Esophagus squamous epithelium (tissue), 5 donors: ENCODE measurements at regions not wholly inside any gene's neighbourhood (a gene's known extent, or its start where the extent isn't known, plus 50 kb on each side); places are given as distances from the start of the nearest gene placed in this dataset.

Source experiments
- DNase-seq: peaks from one replicate; lab custom pipeline; 2025; lab: John Stamatoyannopoulos, UW
- H3K27ac ChIP-seq, 4 donors: fragments of 200-600 bp; sonication (generic); one replicate each; pipeline ENCODE4 v1.5.1; 2016 to 2019; ENCODE audit warnings: mild to moderate bottlenecking in 1 of 4
- H3K27me3 ChIP-seq, 4 donors: fragments of 200-600 bp; sonication (generic); 1 replicate in 3 of 4; 2 replicates in 1 of 4; pipeline versions ENCODE4 v1.5.1 to v1.6.0; 2017 to 2021; ENCODE audit warnings: antibody characterized with exemption in 1 of 4
- H3K36me3 ChIP-seq, 3 donors: fragments of 200-600 bp; sonication (generic); one replicate each; pipeline ENCODE4 v1.5.1; 2016 to 2019
- H3K4me1 ChIP-seq, 3 donors: fragments of 200-600 bp; sonication (generic); one replicate each; pipeline ENCODE4 v1.5.1; 2017 to 2019
- H3K4me3 ChIP-seq, 4 donors: fragments of 200-600 bp; sonication (generic); 1 replicate in 3 of 4; 2 replicates in 1 of 4; pipeline ENCODE4 v1.5.1; 2016 to 2019; ENCODE audit warnings: mild to moderate bottlenecking in 2 of 4, moderate library complexity in 1 of 4
- H3K9me3 ChIP-seq, 3 donors: fragments of 200-600 bp; sonication (generic); one replicate each; pipeline ENCODE4 v1.5.1; 2016 to 2019
- POLR2A ChIP-seq, 4 donors: fragments of 450-650 bp; IDR thresholded peaks; one replicate each; pipeline ENCODE4 v1.6.1; 2017; ENCODE audit warnings: antibody characterized with exemption in 4 of 4, mild to moderate bottlenecking in 4 of 4, moderate library complexity in 3 of 4
- WGBS, 2 donors: methylation state at CpG; one replicate each; pipeline ENCODE4 v1.1.5; 2018; 5-methylcytosine and 5-hydroxymethylcytosine counted together
- intact Hi-C: fragments of 100-400 bp; cut with DNase I; formaldehyde crosslinking; loops from one replicate; pipeline ENCODE4 v1.15.0; 2022
- TF ChIP-seq, protein P1 (sequence below), 6 experiments: fragments of 450-650 bp in 4 of 6; fragments of 200-600 bp in 2 of 6; sonication (generic) in 2 of 6; IDR thresholded peaks; one replicate each; pipeline ENCODE4 v1.5.1; 2016 to 2019; ENCODE audit warnings: antibody characterized with exemption in 6 of 6, mild to moderate bottlenecking in 4 of 6, moderate library complexity in 4 of 6
- donor health status: DM: yes; HTN: yes; CAD: no.

DNA sequence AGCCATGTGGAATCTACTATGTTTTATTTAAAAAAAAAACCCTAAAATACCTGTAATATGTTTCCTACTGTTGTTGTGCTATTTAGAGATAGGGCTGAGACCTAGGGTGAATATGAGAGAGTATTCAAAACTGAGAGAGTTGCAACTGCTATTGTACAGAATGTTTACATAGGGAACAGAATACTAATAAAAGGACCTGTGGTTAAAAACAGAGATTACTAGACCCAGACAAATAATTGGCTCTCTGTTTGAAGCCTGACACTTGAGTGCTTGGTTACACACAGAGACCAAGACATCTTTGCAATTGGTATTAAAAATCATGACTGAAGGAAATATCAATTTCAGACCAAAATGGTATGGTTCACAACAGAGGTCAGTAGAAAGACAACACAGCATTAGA is 278.9 kb upstream of the GIMD1 start:
- DNase-seq, result no peak
- Histone ChIP-seq H3K27ac (no peak overlapping the region), H3K4me3 (no peak overlapping the region), H3K36me3 (no peaks in the 10 kb centered on the region), H3K9me3 (no peaks in the 10 kb centered on the region), H3K27me3 (no peaks in the 10 kb centered on the region), H3K4me1 (no peaks in the 10 kb centered on the region)
- no peak for TF ChIP-seq POLR2A (IDR thresholded peaks at IDR 0.05)
- TF ChIP-seq, protein P1, sequence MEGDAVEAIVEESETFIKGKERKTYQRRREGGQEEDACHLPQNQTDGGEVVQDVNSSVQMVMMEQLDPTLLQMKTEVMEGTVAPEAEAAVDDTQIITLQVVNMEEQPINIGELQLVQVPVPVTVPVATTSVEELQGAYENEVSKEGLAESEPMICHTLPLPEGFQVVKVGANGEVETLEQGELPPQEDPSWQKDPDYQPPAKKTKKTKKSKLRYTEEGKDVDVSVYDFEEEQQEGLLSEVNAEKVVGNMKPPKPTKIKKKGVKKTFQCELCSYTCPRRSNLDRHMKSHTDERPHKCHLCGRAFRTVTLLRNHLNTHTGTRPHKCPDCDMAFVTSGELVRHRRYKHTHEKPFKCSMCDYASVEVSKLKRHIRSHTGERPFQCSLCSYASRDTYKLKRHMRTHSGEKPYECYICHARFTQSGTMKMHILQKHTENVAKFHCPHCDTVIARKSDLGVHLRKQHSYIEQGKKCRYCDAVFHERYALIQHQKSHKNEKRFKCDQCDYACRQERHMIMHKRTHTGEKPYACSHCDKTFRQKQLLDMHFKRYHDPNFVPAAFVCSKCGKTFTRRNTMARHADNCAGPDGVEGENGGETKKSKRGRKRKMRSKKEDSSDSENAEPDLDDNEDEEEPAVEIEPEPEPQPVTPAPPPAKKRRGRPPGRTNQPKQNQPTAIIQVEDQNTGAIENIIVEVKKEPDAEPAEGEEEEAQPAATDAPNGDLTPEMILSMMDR (IDR thresholded peaks at IDR 0.05), result no peak
- intact Hi-C loops, result no loop called here

DNA sequence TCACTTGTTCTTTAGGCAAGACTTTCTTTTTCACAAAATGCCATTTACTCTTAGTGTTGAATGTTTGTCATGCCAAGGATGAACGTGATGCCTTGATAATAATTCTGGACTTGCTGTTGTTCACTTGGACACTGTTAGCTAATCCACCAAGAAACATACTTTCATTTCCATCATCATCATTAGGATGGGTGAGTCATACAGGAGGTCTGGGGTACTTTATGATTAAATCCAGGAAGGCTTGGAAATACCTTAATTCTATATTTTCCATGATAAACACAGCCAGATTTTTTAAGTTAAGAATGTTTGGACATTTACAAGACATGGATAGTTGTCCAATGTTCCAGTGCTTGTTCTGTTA is 260.7 kb upstream of the GIMD1 start:
- intact Hi-C loops, result no loop called here
- Histone ChIP-seq H3K4me1 (no peaks in the 10 kb centered on the region), H3K9me3 (no peaks in the 10 kb centered on the region), H3K27ac (no peak overlapping the region), H3K27me3 (no peaks in the 10 kb centered on the region), H3K36me3 (no peaks in the 10 kb centered on the region), H3K4me3 (no peak overlapping the region)
- DNase-seq, result no peak
- 25 to 29% methylated on average over 1 of the region's 1 CpG for WGBS, 2 donors
- TF ChIP-seq POLR2A (IDR thresholded peaks at IDR 0.05), result no peak
- TF ChIP-seq, protein P1 (IDR thresholded peaks at IDR 0.05), result no peak

DNA sequence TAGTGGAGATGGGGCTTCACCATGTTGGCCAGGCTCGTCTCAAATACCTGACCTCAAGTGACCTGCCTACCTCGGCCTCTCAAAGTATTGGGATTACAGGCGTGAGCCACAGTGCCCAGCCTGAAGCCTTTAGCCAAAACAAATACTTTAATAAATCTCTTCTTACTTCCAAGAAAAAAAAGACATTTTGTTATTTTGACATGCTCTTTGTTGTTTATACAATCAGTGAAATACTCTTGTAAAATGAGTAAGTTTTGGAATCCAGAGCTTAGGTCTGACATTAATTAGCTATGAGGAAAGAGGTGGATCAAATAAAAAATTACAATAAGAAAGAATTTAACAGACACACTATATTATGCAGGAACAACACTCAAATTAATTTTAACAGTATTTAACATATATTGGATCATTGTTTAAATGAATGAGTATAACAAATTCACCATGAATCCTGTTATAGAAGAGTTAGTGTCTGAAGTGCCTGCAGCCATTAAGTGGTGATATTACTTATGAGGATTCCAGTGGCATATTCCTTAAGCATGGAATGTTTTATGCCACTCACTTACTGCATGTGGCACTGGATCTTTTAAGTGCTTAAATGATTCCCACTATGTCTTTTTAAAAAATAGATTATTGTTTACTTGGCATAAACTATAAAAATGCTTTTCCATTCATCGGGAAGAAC is 260.1 kb upstream of the GIMD1 start:
- DNase-seq, result no peak
- no peak overlapping the region for H3K4me3 ChIP-seq
- H3K4me1 ChIP-seq, result no peaks in the 10 kb centered on the region
- H3K27me3 ChIP-seq, result no peaks in the 10 kb centered on the region
- H3K9me3 ChIP-seq, result no peaks in the 10 kb centered on the region
- H3K27ac ChIP-seq, result no peak overlapping the region
- intact Hi-C loops, result no loop called here
- 40 to 43% methylated on average over 4 of the region's 4 CpGs for WGBS, 2 donors
- no peak for TF ChIP-seq POLR2A (IDR thresholded peaks at IDR 0.05)
- TF ChIP-seq, protein P1 (IDR thresholded peaks at IDR 0.05), result no peak
- no peaks in the 10 kb centered on the region for H3K36me3 ChIP-seq

DNA sequence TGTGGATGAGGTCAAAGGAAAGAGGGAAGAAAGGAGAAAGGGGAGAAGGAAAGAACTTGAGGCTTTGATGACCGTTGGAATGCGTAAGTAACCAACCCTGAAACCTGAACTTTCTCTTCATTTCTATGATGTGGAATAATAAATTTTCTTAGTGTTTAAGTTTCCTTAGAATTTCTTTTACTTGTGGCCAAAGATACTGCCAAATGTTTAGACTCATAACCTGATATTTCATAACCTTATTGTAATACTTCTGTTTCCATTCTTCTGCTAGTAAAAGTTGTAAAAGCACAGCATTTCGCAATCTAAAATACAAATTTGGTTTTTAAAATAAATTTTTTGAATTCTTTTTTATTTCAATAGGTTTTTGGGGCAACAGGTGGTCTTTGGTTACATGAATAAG is 258.5 kb upstream of the GIMD1 start:
- no peaks in the 10 kb centered on the region for H3K36me3 ChIP-seq
- DNase-seq, result no peak
- H3K4me1 ChIP-seq, result no peaks in the 10 kb centered on the region
- intact Hi-C loops, result no loop called here
- no peaks in the 10 kb centered on the region for H3K9me3 ChIP-seq
- WGBS, 2 donors, result 80% methylated on average over 3 of the region's 3 CpGs
- H3K27me3 ChIP-seq, result no peaks in the 10 kb centered on the region
- no peak for TF ChIP-seq POLR2A (IDR thresholded peaks at IDR 0.05)
- TF ChIP-seq, protein P1 (IDR thresholded peaks at IDR 0.05), result no peak
- no peak overlapping the region for H3K27ac ChIP-seq
- no peak overlapping the region for H3K4me3 ChIP-seq

DNA sequence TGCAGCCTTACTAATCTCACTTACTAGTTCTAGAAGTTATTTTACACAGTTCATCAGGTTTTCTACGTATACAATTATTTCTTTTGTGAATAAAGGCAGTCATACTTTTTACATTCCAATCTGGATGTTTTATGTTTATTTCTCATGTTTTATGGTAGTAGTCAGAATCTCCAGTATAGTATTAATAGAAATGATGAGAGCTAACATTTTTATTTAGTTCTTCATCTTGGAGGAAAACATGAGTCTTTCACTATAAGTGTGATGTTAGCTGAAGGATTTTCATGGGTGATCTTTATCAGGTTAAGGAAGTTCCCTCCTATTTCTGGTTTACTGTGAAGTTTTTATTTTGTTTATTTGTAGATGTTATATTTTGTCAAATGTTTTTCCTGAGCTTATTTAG is 256.1 kb upstream of the GIMD1 start:
- Histone ChIP-seq H3K27ac (no peak overlapping the region), H3K4me1 (no peaks in the 10 kb centered on the region), H3K9me3 (no peaks in the 10 kb centered on the region), H3K4me3 (no peak overlapping the region), H3K27me3 (no peaks in the 10 kb centered on the region), H3K36me3 (no peaks in the 10 kb centered on the region)
- DNase-seq, result no peak
- intact Hi-C loops, result no loop called here
- TF ChIP-seq, protein P1 (IDR thresholded peaks at IDR 0.05), result no peak
- no peak for TF ChIP-seq POLR2A (IDR thresholded peaks at IDR 0.05)
- 69 to 71% methylated on average over 1 of the region's 1 CpG for WGBS, 2 donors
